Adrenal gland (tissue), 5 donors: ENCODE measurements at regions not wholly inside any gene's neighbourhood (a gene's known extent, or its start where the extent isn't known, plus 50 kb on each side); places are given as distances from the start of the nearest gene placed in this dataset.

ENCODE experiments used
- CTCF ChIP-seq, 6 experiments: fragments of 450-650 bp in 4 of 6; fragments of 200-600 bp in 2 of 6; sonication (generic) in 1 of 6; IDR thresholded peaks; 1 replicate in 5 of 6; 2 replicates in 1 of 6; pipeline versions ENCODE4 v1.5.1 to v1.8.0; 2016 to 2021; ENCODE audit warnings: antibody characterized with exemption in 6 of 6, mild to moderate bottlenecking in 2 of 6, moderate library complexity in 1 of 6
- POLR2A ChIP-seq, 2 donors: fragments of 450-650 bp; IDR thresholded peaks; one replicate each; pipeline ENCODE4 v1.6.1; 2017; ENCODE audit warnings: antibody characterized with exemption in 2 of 2, mild to moderate bottlenecking in 2 of 2, moderate library complexity in 1 of 2
- donor health status: DM: no; HTN: no; CAD: no.

- TF ChIP-seq CTCF (IDR thresholded peaks at IDR 0.05) (no peak), POLR2A (IDR thresholded peaks at IDR 0.05) (no peak)
These were observed 144.2 kb upstream of the RAPGEF2 start for GRCh38 chr4:158958489-158959270.
